ENCODE measurements at regions not wholly inside any gene's neighbourhood (a gene's known extent, or its start where the extent isn't known, plus 50 kb on each side); places are given as distances from the start of the nearest gene placed in this dataset.

DNA sequence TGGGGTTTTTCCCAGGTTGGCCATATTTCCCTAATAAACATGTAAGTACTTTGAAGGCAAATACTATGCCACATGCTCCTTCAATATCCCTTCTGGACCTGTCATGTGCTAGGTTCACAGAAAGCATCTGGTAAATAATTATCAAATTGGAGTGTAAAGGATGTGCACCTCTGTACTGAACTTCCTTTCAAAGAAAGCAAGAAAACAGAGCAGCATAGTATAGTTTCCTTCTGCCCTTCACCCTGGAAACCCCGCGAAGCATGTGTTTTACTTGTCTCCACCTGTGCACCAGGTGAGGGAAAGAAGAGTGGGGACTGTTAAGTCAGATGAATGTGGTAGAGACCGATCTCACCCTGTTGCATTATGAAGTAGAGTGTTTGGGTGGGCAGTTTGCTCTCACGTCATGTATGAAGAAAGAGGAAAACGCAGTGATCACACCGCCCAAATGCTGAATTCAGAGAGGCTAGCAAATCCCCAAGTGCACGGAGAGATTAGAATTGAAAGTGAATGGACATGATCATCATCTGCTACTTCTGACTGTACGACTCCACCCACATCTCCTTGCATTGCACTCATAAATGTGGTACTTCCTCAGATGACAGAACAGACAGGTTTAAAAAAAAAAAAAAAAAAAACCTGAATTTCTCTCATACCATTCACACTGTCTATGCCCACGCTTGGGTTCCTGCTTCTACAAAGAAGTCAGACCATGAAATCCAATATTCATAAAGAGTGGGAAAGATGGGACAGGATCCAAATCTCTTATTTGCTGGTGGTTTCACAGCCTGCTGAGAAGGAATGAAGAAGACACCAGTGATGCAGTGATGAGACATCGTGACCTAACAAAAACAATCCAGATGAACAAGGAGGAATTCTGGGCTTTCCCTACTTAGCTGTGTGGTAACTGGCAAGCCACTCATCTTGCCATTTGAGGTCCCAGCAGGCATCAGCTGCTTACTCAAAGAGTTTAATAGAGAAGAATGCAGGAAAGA lies 448.6 kb downstream of the BCL11A start:
- TF ChIP-seq LEF1 (IDR thresholded peaks at IDR 0.05; ENCODE audit: borderline replicate concordance) (no peak), ARNT (IDR thresholded peaks at IDR 0.05) (no peak), BHLHE40 (IDR thresholded peaks at IDR 0.05; ENCODE audit: borderline replicate concordance) (no peak), ELF4 (IDR thresholded peaks at IDR 0.05) (no peak), FOXM1 (IDR thresholded peaks at IDR 0.05; ENCODE audit: borderline replicate concordance) (no peak)
- POLR2A ChIA-PET, result no interaction called here
- no peak for DNase-seq (ENCODE audit: extremely low spot score)
- CTCF ChIA-PET, result no interaction called here

DNA sequence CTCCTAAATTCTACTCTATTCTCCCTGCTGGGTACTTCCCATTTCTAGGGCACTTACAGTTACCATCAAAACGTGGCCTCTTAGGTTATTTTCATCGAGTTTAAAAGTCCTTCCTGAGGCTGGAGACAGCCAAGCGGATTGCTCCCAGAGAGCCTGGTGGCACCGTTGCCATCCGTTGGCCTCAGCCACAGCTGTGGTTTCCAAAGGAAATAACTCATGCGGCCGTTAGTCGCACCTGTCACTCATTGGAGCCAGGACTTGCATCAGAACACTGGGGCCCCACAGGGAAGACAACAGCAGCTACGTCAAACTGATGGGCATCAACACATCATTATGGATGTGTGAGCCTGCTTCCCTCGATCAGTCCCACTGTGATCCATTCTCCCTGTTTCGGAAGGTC lies 453.4 kb downstream of the BCL11A start:
- TF ChIP-seq ZNF384 (IDR thresholded peaks at IDR 0.05), result no peak
- no peak for TF ChIP-seq FOXM1 (IDR thresholded peaks at IDR 0.05; ENCODE audit: borderline replicate concordance)
- no peak for TF ChIP-seq BHLHE40 (IDR thresholded peaks at IDR 0.05; ENCODE audit: borderline replicate concordance)
- TF ChIP-seq NFRKB (IDR thresholded peaks at IDR 0.05), result no peak
- TF ChIP-seq LEF1 (IDR thresholded peaks at IDR 0.05; ENCODE audit: borderline replicate concordance), result no peak
- TF ChIP-seq SUZ12 (IDR thresholded peaks at IDR 0.05), result no peak
- no peak for TF ChIP-seq HDGF (IDR thresholded peaks at IDR 0.05; ENCODE audit: borderline replicate concordance)
- TF ChIP-seq SP1 (IDR thresholded peaks at IDR 0.05), result no peak
- no peak for TF ChIP-seq FOXA1 (IDR thresholded peaks at IDR 0.05)
- TF ChIP-seq, protein P1, sequence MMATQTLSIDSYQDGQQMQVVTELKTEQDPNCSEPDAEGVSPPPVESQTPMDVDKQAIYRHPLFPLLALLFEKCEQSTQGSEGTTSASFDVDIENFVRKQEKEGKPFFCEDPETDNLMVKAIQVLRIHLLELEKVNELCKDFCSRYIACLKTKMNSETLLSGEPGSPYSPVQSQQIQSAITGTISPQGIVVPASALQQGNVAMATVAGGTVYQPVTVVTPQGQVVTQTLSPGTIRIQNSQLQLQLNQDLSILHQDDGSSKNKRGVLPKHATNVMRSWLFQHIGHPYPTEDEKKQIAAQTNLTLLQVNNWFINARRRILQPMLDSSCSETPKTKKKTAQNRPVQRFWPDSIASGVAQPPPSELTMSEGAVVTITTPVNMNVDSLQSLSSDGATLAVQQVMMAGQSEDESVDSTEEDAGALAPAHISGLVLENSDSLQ (IDR thresholded peaks at IDR 0.05), result no peak
- TF ChIP-seq TARDBP (IDR thresholded peaks at IDR 0.05), result no peak
- TF ChIP-seq L3MBTL2 (conservative IDR thresholded peaks at IDR 0.05), result no peak
- no peak for TF ChIP-seq CTBP1 (IDR thresholded peaks at IDR 0.05; ENCODE audit: borderline replicate concordance)
- TF ChIP-seq ELF4 (IDR thresholded peaks at IDR 0.05), result no peak
- no peak for TF ChIP-seq FOXK2 (IDR thresholded peaks at IDR 0.05)
- TF ChIP-seq ARNT (IDR thresholded peaks at IDR 0.05), result no peak
- DNase-seq (ENCODE audit: extremely low spot score), result no peak
- POLR2A ChIA-PET, result no interaction called here
- CTCF ChIA-PET, result no interaction called here

DNA sequence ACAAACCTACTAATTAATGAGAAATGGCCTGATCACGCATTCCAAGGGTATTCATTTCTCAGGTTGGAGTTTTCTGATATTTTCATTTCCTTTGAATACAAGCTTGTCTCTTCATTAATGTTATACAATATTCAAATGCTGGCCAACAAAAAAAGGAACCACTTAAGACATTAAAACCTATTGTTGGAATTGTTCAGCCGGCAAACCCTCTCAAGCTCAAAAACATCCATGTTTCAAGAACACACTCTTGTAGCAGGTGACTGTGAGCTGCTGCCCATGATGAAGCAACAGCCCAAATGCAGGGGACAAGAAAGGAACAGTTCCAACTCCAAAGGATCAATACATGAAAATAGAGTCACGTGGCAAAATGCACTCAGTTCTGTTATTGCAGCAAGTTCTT lies 454.5 kb downstream of the BCL11A start:
- TF ChIP-seq ZNF384 (IDR thresholded peaks at IDR 0.05) (no peak), NFRKB (IDR thresholded peaks at IDR 0.05) (no peak), FOXK2 (IDR thresholded peaks at IDR 0.05) (no peak), SP1 (IDR thresholded peaks at IDR 0.05) (no peak), FOXA1 (IDR thresholded peaks at IDR 0.05) (no peak), FOXM1 (IDR thresholded peaks at IDR 0.05; ENCODE audit: borderline replicate concordance) (no peak), TARDBP (IDR thresholded peaks at IDR 0.05) (no peak), LEF1 (IDR thresholded peaks at IDR 0.05; ENCODE audit: borderline replicate concordance) (no peak), L3MBTL2 (conservative IDR thresholded peaks at IDR 0.05) (no peak), ARNT (IDR thresholded peaks at IDR 0.05) (no peak), BHLHE40 (IDR thresholded peaks at IDR 0.05; ENCODE audit: borderline replicate concordance) (no peak), HDGF (IDR thresholded peaks at IDR 0.05; ENCODE audit: borderline replicate concordance) (no peak), SUZ12 (IDR thresholded peaks at IDR 0.05) (no peak), ELF4 (IDR thresholded peaks at IDR 0.05) (no peak), CTBP1 (IDR thresholded peaks at IDR 0.05; ENCODE audit: borderline replicate concordance) (no peak)
- TF ChIP-seq, protein P1 (IDR thresholded peaks at IDR 0.05), result no peak

DNA sequence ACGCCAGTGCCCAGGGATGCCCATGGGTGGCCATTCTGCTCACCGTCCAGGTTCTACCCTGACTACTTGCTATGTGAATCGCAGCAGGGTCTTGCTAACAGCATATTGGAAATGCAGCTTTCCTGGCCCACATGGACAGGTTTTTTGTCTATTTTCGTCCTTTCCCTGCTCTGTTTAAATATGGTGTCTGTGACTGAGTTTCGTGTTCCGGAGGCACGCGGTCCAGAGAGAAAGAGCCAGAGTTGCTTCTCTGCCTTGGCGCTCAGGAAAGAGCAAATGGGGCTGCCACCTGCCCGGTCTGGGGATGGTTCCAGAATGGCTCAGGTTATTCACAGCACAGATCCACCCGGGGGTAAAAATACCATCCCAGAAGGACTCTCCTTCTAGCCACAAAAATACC lies 456.2 kb downstream of the BCL11A start:
- DNase-seq (ENCODE audit: extremely low spot score), result no peak
- no peak for TF ChIP-seq HDGF (IDR thresholded peaks at IDR 0.05; ENCODE audit: borderline replicate concordance)
- TF ChIP-seq FOXA1 (IDR thresholded peaks at IDR 0.05), result no peak
- no peak for TF ChIP-seq NFRKB (IDR thresholded peaks at IDR 0.05)
- no peak for TF ChIP-seq FOXK2 (IDR thresholded peaks at IDR 0.05)
- no peak for TF ChIP-seq LEF1 (IDR thresholded peaks at IDR 0.05; ENCODE audit: borderline replicate concordance)
- TF ChIP-seq, protein P1 (IDR thresholded peaks at IDR 0.05), result no peak
- TF ChIP-seq ELF4 (IDR thresholded peaks at IDR 0.05), result no peak
- CTCF ChIA-PET, result no interaction called here
- POLR2A ChIA-PET, result no interaction called here

More for the DNA sequence above, 454.5 kb downstream of the BCL11A start:
- DNase-seq (ENCODE audit: extremely low spot score), result no peak
- ChIA-PET CTCF (no interaction called here), POLR2A (no interaction called here)

DNA sequence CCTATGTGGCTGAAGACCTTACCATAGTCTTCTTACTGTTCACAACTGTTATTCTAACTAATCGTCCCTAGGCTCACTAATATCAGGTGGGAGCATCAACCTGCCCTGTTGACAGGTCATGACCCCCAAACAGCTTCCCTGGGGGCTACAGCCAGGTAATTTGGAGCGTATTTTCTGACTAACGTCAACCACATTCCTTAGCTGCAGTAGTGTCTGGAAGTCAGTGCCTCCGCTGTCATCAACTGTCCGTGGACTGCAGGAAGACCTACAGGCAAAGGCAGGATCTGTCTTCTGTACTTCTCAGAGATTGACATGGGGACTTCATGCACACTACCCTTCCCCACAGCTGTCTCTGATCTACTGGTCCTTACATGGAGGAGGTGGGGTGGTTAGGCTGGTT lies 456.9 kb downstream of the BCL11A start:
- TF ChIP-seq NFRKB (IDR thresholded peaks at IDR 0.05), result no peak
- TF ChIP-seq HDGF (IDR thresholded peaks at IDR 0.05; ENCODE audit: borderline replicate concordance), result no peak
- TF ChIP-seq LEF1 (IDR thresholded peaks at IDR 0.05; ENCODE audit: borderline replicate concordance), result no peak
- no peak for TF ChIP-seq ZNF384 (IDR thresholded peaks at IDR 0.05)
- TF ChIP-seq FOXA1 (IDR thresholded peaks at IDR 0.05), result no peak
- no peak for DNase-seq (ENCODE audit: extremely low spot score)
- ChIA-PET POLR2A (no interaction called here), CTCF (no interaction called here)

DNA sequence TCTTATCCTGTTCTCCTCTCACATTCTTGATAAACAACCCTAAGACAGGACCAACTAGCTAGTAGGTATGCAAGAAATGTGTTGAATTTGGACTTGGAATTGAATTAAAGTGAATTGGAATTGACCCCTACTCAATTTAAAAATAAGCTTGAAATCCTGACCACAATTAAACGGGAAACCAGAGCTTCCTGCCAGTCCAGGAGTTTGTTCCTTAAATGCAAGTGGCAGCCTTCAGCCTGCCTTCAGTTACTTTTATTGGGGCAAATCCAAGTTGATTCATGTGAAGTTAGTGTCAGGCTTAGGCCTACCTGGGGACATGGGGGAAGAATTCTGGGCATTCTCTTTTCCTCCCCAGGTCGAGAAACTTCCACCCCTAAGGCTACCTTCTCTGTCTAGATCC lies 457.6 kb downstream of the BCL11A start:
- DNase-seq (ENCODE audit: extremely low spot score), result no peak
- TF ChIP-seq L3MBTL2 (conservative IDR thresholded peaks at IDR 0.05) (no peak), ARNT (IDR thresholded peaks at IDR 0.05) (no peak), NFRKB (IDR thresholded peaks at IDR 0.05) (no peak), FOXM1 (IDR thresholded peaks at IDR 0.05; ENCODE audit: borderline replicate concordance) (no peak), SUZ12 (IDR thresholded peaks at IDR 0.05) (no peak), ZNF384 (IDR thresholded peaks at IDR 0.05) (no peak), CTBP1 (IDR thresholded peaks at IDR 0.05; ENCODE audit: borderline replicate concordance) (no peak), FOXA1 (IDR thresholded peaks at IDR 0.05) (no peak), ELF4 (IDR thresholded peaks at IDR 0.05) (no peak), HDGF (IDR thresholded peaks at IDR 0.05; ENCODE audit: borderline replicate concordance) (no peak), FOXK2 (IDR thresholded peaks at IDR 0.05) (no peak), BHLHE40 (IDR thresholded peaks at IDR 0.05; ENCODE audit: borderline replicate concordance) (no peak), TARDBP (IDR thresholded peaks at IDR 0.05) (no peak), SP1 (IDR thresholded peaks at IDR 0.05) (no peak), LEF1 (IDR thresholded peaks at IDR 0.05; ENCODE audit: borderline replicate concordance) (no peak)
- TF ChIP-seq, protein P1 (IDR thresholded peaks at IDR 0.05), result no peak
- POLR2A ChIA-PET, result no interaction called here
- CTCF ChIA-PET, result no interaction called here

All from HEK293T (cell line).